Nephron (organoid): ENCODE measurements at regions not wholly inside any gene's neighbourhood (a gene's known extent, or its start where the extent isn't known, plus 50 kb on each side); places are given as distances from the start of the nearest gene placed in this dataset.

Source experiments
- H3K27ac Mint-ChIP-seq, 3 experiments: 2 replicates each; pipeline ENCODE4 v1.8.0; 2020; ENCODE audit warnings: mixed read lengths in 3 of 3, mild to moderate bottlenecking in 2 of 3, moderate library complexity in 1 of 3
- H3K27me3 Mint-ChIP-seq: 2 replicates; pipeline ENCODE4 v1.8.0; 2021; ENCODE audit warnings: low read depth, mild to moderate bottlenecking, moderate library complexity, mixed read lengths
- H3K36me3 Mint-ChIP-seq: 2 replicates; pipeline ENCODE4 v1.8.0; 2020; ENCODE audit warnings: low read depth, mixed read lengths
- H3K4me1 Mint-ChIP-seq: 2 replicates; pipeline ENCODE4 v1.8.0; 2020; ENCODE audit warnings: mixed read lengths
- H3K4me3 Mint-ChIP-seq, 3 experiments: 2 replicates each; pipeline ENCODE4 v1.8.0; 2020; ENCODE audit warnings: mild to moderate bottlenecking in 3 of 3, mixed read lengths in 3 of 3, moderate library complexity in 2 of 3
- H3K9me3 Mint-ChIP-seq: 2 replicates; pipeline ENCODE4 v1.8.0; 2020; ENCODE audit warnings: mixed read lengths
- TF ChIP-seq, protein P1 (sequence below), 3 experiments: fragments of 200-600 bp; sonication (generic); IDR thresholded peaks; one replicate each; pipeline ENCODE4 v1.5.0; 2021; ENCODE audit warnings: antibody characterized with exemption in 3 of 3; ENCODE audit not compliant: unreplicated experiment in 3 of 3

DNA sequence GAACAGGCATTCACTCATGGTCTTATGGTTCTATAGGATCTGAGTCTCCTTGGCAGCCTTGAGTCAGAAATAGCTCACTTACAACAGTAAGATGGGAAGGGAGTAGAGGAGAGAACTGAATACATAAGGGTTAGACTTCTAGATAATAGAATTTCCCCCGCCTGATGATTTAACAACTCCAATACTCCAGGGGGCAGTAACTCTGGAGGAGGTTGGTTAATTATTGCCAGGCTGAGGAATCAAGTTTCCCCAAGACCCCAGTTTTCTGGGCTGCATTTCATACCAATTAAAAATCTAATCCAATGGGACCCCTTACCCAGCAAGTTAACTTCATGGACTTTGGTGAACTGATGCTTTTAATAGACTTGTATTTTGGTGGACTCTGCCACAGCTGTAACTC lies 94.2 kb upstream of the MOCS1 start:
- Mint-ChIP-seq H3K4me1 (no peaks in the 10 kb centered on the region), H3K36me3 (no peaks in the 10 kb centered on the region), H3K9me3 (peaks cover 4% of the 10 kb centered on the region), H3K27ac (no peak overlapping the region), H3K27me3 (peaks cover 15% of the 10 kb centered on the region), H3K4me3 (no peak overlapping the region)
- TF ChIP-seq, protein P1, sequence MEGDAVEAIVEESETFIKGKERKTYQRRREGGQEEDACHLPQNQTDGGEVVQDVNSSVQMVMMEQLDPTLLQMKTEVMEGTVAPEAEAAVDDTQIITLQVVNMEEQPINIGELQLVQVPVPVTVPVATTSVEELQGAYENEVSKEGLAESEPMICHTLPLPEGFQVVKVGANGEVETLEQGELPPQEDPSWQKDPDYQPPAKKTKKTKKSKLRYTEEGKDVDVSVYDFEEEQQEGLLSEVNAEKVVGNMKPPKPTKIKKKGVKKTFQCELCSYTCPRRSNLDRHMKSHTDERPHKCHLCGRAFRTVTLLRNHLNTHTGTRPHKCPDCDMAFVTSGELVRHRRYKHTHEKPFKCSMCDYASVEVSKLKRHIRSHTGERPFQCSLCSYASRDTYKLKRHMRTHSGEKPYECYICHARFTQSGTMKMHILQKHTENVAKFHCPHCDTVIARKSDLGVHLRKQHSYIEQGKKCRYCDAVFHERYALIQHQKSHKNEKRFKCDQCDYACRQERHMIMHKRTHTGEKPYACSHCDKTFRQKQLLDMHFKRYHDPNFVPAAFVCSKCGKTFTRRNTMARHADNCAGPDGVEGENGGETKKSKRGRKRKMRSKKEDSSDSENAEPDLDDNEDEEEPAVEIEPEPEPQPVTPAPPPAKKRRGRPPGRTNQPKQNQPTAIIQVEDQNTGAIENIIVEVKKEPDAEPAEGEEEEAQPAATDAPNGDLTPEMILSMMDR (IDR thresholded peaks at IDR 0.05; ENCODE audit: unreplicated experiment in 3 of 3) = no peak

GRCh38 chr6:40022867-40023266 lies 88.6 kb upstream of the MOCS1 start:
- H3K27me3 Mint-ChIP-seq = peaks cover 22% of the 10 kb centered on the region
- H3K27ac Mint-ChIP-seq = no peak overlapping the region
- peaks cover 15% of the 10 kb centered on the region for H3K9me3 Mint-ChIP-seq
- TF ChIP-seq, protein P1 (IDR thresholded peaks at IDR 0.05; ENCODE audit: unreplicated experiment in 3 of 3) = no peak
- H3K4me3 Mint-ChIP-seq = no peak overlapping the region
- H3K4me1 Mint-ChIP-seq = no peaks in the 10 kb centered on the region
- H3K36me3 Mint-ChIP-seq = no peaks in the 10 kb centered on the region

GRCh38 chr6:40020166-40020565 lies 85.9 kb upstream of the MOCS1 start:
- peaks cover 25% of the 10 kb centered on the region for H3K9me3 Mint-ChIP-seq
- TF ChIP-seq, protein P1 (IDR thresholded peaks at IDR 0.05; ENCODE audit: unreplicated experiment in 3 of 3) = no peak
- H3K27me3 Mint-ChIP-seq = peaks cover 19% of the 10 kb centered on the region
- no peak overlapping the region for H3K27ac Mint-ChIP-seq
- no peaks in the 10 kb centered on the region for H3K4me1 Mint-ChIP-seq
- H3K36me3 Mint-ChIP-seq = no peaks in the 10 kb centered on the region
- H3K4me3 Mint-ChIP-seq = no peak overlapping the region

- Mint-ChIP-seq H3K27ac (no peak overlapping the region), H3K36me3 (no peaks in the 10 kb centered on the region)
These were observed 81.3 kb upstream of the MOCS1 start for GRCh38 chr6:40015530-40015929.

DNA sequence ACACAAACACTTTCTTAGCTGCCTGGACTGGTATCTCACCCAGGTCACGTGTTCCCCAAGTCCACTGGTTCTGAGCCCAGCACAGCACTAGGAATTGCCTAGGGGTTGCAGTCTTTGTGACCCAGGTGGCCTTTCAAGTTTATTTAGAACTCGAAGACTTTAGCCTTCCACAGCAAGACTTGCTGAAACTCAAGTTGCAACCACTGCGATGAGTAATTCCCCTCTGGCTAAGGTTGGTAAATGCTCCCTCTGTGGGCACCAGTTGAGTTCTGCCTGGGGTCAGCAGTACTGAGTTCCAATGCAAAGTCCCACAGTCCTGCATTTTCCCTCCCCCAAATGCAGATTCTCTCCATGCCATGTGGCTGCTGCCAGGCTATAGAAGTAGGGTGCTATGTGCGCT lies 77.6 kb upstream of the MOCS1 start:
- H3K9me3 Mint-ChIP-seq = peaks cover 16% of the 10 kb centered on the region
- no peaks in the 10 kb centered on the region for H3K27me3 Mint-ChIP-seq
- no peaks in the 10 kb centered on the region for H3K36me3 Mint-ChIP-seq
- no peaks in the 10 kb centered on the region for H3K4me1 Mint-ChIP-seq
- no peak overlapping the region for H3K4me3 Mint-ChIP-seq
- H3K27ac Mint-ChIP-seq = no peak overlapping the region
- TF ChIP-seq, protein P1 (IDR thresholded peaks at IDR 0.05; ENCODE audit: unreplicated experiment in 3 of 3) = no peak

More at GRCh38 chr6:40015530-40015929, 81.3 kb upstream of the MOCS1 start:
- TF ChIP-seq, protein P1 (IDR thresholded peaks at IDR 0.05; ENCODE audit: unreplicated experiment in 3 of 3) = no peak
- Mint-ChIP-seq H3K9me3 (peaks cover 27% of the 10 kb centered on the region), H3K4me3 (no peak overlapping the region), H3K27me3 (peaks cover 5% of the 10 kb centered on the region), H3K4me1 (no peaks in the 10 kb centered on the region)

DNA sequence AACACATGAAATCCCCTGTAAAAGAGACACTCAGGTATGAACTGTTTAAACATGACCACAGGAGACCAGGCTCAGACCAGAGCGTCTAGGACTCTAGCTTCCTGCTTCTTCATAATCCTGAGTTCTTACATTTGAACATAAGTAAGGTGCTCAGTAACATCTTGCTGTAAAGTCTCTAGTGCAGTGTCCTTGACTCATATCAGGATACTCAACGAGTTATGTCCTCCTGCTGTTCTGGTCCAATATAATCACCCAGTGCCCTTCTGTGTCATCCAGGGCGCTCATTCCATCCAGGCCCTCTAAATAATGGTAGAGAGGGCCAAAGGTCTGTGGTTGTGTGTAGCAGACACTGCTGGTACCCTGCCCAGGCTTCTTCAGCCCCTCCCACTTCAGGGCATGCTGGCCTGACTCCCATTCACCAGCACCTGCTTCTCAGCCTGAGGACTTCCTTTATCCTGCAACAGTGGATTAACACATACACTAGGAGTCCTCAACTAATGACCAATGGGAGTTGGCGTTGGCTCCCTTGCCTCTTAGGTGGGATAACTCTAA lies 66.8 kb upstream of the MOCS1 start:
- Mint-ChIP-seq H3K4me1 (no peaks in the 10 kb centered on the region), H3K9me3 (peaks cover 44% of the 10 kb centered on the region), H3K27me3 (peaks cover 8% of the 10 kb centered on the region), H3K36me3 (peaks cover 6% of the 10 kb centered on the region), H3K4me3 (no peak overlapping the region), H3K27ac (no peak overlapping the region)
- TF ChIP-seq, protein P1 (IDR thresholded peaks at IDR 0.05; ENCODE audit: unreplicated experiment in 3 of 3) = no peak
